GM12891 (cell line): ENCODE measurements at regions not wholly inside any gene's neighbourhood (a gene's known extent, or its start where the extent isn't known, plus 50 kb on each side); places are given as distances from the start of the nearest gene placed in this dataset.

Source experiments
- POLR2A ChIP-seq: IDR thresholded peaks from 2 replicates; pipeline ENCODE4 v1.6.1; 2011; ENCODE audit warnings: low read depth, low read length, control low read depth
- POLR2AphosphoS5 ChIP-seq: IDR thresholded peaks from 2 replicates; pipeline ENCODE4 v1.6.1; 2011; ENCODE audit warnings: low read depth, low read length, control low read depth
- TAF1 ChIP-seq: IDR thresholded peaks from 2 replicates; pipeline ENCODE4 v1.6.1; 2011; ENCODE audit warnings: low read depth, low read length, control low read depth

DNA sequence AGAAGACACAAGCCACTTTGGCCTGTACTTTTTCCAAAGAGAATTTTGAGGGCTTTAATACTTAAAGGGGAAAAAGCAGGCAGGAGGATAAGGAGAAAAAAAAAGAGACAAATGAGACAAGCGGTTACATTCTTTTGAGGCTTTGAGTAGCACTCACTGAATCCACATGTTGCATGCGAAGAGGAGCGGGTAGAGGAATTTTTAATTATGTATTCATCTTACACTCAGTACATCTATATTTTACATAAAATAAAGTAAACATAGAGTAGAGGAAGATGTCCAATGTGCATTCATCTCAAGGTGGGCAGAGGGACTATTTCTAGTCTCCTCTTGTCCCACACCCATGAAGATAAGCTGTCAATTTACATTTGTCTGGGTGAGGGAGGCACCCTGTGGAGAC, 266.9 kb downstream of the CD109 start:
- TF ChIP-seq POLR2A (no peak), POLR2AphosphoS5 (no peak), TAF1 (no peak)
